ENCODE measurements at regions not wholly inside any gene's neighbourhood (a gene's known extent, or its start where the extent isn't known, plus 50 kb on each side); places are given as distances from the start of the nearest gene placed in this dataset.

- no peak overlapping the region for H3K27ac ChIP-seq (ENCODE audit: low read depth, low read length)
- no peak for DNase-seq (ENCODE audit: insufficient read length, low spot score, missing footprints)
- H3K4me1 ChIP-seq (ENCODE audit: insufficient read depth, low read length) = no peaks in the 10 kb centered on the region
- no peaks in the 10 kb centered on the region for H4K20me1 ChIP-seq (ENCODE audit: insufficient read depth, low read length)
- H2AFZ ChIP-seq (ENCODE audit: low read length) = no peak overlapping the region
- H3K36me3 ChIP-seq (ENCODE audit: insufficient read depth, low read length) = no peaks in the 10 kb centered on the region
- no peaks in the 10 kb centered on the region for H3K79me2 ChIP-seq (ENCODE audit: insufficient read depth, low read length)
- no peak overlapping the region for H3K4me2 ChIP-seq (ENCODE audit: insufficient read depth, low read length)
- no peak overlapping the region for H3K4me3 ChIP-seq (ENCODE audit: insufficient read depth, low read length)
- peaks cover 3% of the 10 kb centered on the region for H3K9me3 ChIP-seq (ENCODE audit: low read depth, low read length)
- H3K27me3 ChIP-seq (ENCODE audit: insufficient read depth, low read length) = no peaks in the 10 kb centered on the region
- TF ChIP-seq CTCF (IDR thresholded peaks at IDR 0.05; ENCODE audit: extremely low read depth, low read depth, low read length) = no peak
These were observed 1192.5 kb upstream of the PRR20A start for GRCh38 chr13:55948175-55948574.

GRCh38 chr13:55963934-55964333 is 1176.8 kb upstream of the PRR20A start:
- H3K4me1 ChIP-seq (ENCODE audit: insufficient read depth, low read length) = no peaks in the 10 kb centered on the region
- H4K20me1 ChIP-seq (ENCODE audit: insufficient read depth, low read length) = no peaks in the 10 kb centered on the region
- no peaks in the 10 kb centered on the region for H3K27me3 ChIP-seq (ENCODE audit: insufficient read depth, low read length)
- H3K27ac ChIP-seq (ENCODE audit: low read depth, low read length) = no peak overlapping the region
- no peak for DNase-seq (ENCODE audit: insufficient read length, low spot score, missing footprints)
- H3K9me3 ChIP-seq (ENCODE audit: low read depth, low read length) = peaks cover 2% of the 10 kb centered on the region
- TF ChIP-seq CTCF (IDR thresholded peaks at IDR 0.05; ENCODE audit: extremely low read depth, low read depth, low read length) = no peak
- H3K79me2 ChIP-seq (ENCODE audit: insufficient read depth, low read length) = no peaks in the 10 kb centered on the region
- no peaks in the 10 kb centered on the region for H3K36me3 ChIP-seq (ENCODE audit: insufficient read depth, low read length)
- H2AFZ ChIP-seq (ENCODE audit: low read length) = no peak overlapping the region
- no peak overlapping the region for H3K4me2 ChIP-seq (ENCODE audit: insufficient read depth, low read length)
- no peak overlapping the region for H3K4me3 ChIP-seq (ENCODE audit: insufficient read depth, low read length)

- H3K79me2 ChIP-seq (ENCODE audit: insufficient read depth, low read length) = no peaks in the 10 kb centered on the region
- DNase-seq (ENCODE audit: insufficient read length, low spot score, missing footprints) = no peak
These were observed 1173.7 kb upstream of the PRR20A start for GRCh38 chr13:55967055-55967454.

GRCh38 chr13:55977436-55977835 is 1163.3 kb upstream of the PRR20A start:
- Histone ChIP-seq H3K4me2 (ENCODE audit: insufficient read depth, low read length) (no peak overlapping the region), H3K4me3 (ENCODE audit: insufficient read depth, low read length) (no peak overlapping the region), H3K27ac (ENCODE audit: low read depth, low read length) (no peak overlapping the region), H3K36me3 (ENCODE audit: insufficient read depth, low read length) (no peaks in the 10 kb centered on the region), H4K20me1 (ENCODE audit: insufficient read depth, low read length) (no peaks in the 10 kb centered on the region), H3K79me2 (ENCODE audit: insufficient read depth, low read length) (no peaks in the 10 kb centered on the region), H3K9me3 (ENCODE audit: low read depth, low read length) (no peaks in the 10 kb centered on the region), H3K4me1 (ENCODE audit: insufficient read depth, low read length) (no peaks in the 10 kb centered on the region), H3K27me3 (ENCODE audit: insufficient read depth, low read length) (no peaks in the 10 kb centered on the region), H2AFZ (ENCODE audit: low read length) (no peak overlapping the region)
- DNase-seq (ENCODE audit: insufficient read length, low spot score, missing footprints) = no peak
- TF ChIP-seq CTCF (IDR thresholded peaks at IDR 0.05; ENCODE audit: extremely low read depth, low read depth, low read length) = no peak

More at GRCh38 chr13:55967055-55967454, 1173.7 kb upstream of the PRR20A start:
- no peak overlapping the region for H3K4me2 ChIP-seq (ENCODE audit: insufficient read depth, low read length)
- peaks cover under 1% of the 10 kb centered on the region for H3K9me3 ChIP-seq (ENCODE audit: low read depth, low read length)
- no peaks in the 10 kb centered on the region for H3K27me3 ChIP-seq (ENCODE audit: insufficient read depth, low read length)
- TF ChIP-seq CTCF (IDR thresholded peaks at IDR 0.05; ENCODE audit: extremely low read depth, low read depth, low read length) = no peak
- H4K20me1 ChIP-seq (ENCODE audit: insufficient read depth, low read length) = no peaks in the 10 kb centered on the region
- no peak overlapping the region for H2AFZ ChIP-seq (ENCODE audit: low read length)
- H3K36me3 ChIP-seq (ENCODE audit: insufficient read depth, low read length) = no peaks in the 10 kb centered on the region
- no peak overlapping the region for H3K4me3 ChIP-seq (ENCODE audit: insufficient read depth, low read length)
- H3K4me1 ChIP-seq (ENCODE audit: insufficient read depth, low read length) = no peaks in the 10 kb centered on the region
- no peak overlapping the region for H3K27ac ChIP-seq (ENCODE audit: low read depth, low read length)

All from osteoblast (primary cell).